Panc1 (cell line): ENCODE measurements at regions not wholly inside any gene's neighbourhood (a gene's known extent, or its start where the extent isn't known, plus 50 kb on each side); places are given as distances from the start of the nearest gene placed in this dataset.

Experiments used
- ATAC-seq: fragments of 200-7000 bp; cut with Tn5 transposase; 2 replicates; pipeline ENCODE4 v1.9.1; 2020; ENCODE audit warnings: mild to moderate bottlenecking, moderate library complexity
- BruUV-seq: library from RNA; stranded (reverse); fragments of 400-500 nt; replicated peaks from 2 replicates; lab custom pipeline; 2021; lab: Mats Ljungman, UMichigan
- CTCF ChIA-PET: fragments of 300-600 bp; sonication (Branson Sonifier 250); formaldehyde crosslinking; loops from one replicate; lab custom pipeline; 2022; ENCODE audit warnings: antibody characterized with exemption; lab: Charles Lee
- POLR2A ChIA-PET: fragments of 300-600 bp; sonication (Branson Sonifier 250); formaldehyde crosslinking; loops from one replicate; lab custom pipeline; 2022; ENCODE audit warnings: antibody characterized with exemption; lab: Charles Lee
- DNase-seq: peaks from one replicate; pipeline ENCODE4 v3.0.0-alpha.2; 2010; ENCODE audit warnings: low read depth, low spot score
- H3K27ac ChIP-seq: 2 replicates; pipeline ENCODE4 v1.5.1; 2011; ENCODE audit warnings: mild to moderate bottlenecking, low read length, inconsistent platforms
- H3K27me3 ChIP-seq: fragments of 200-500 bp; sonication (Bioruptor generic); 2 replicates; pipeline ENCODE4 v1.6.0; 2014; ENCODE audit warnings: low read length, inconsistent platforms; ENCODE audit not compliant: control insufficient read depth, insufficient read depth
- H3K36me3 ChIP-seq: fragments of 200-500 bp; sonication (Bioruptor generic); 2 replicates; pipeline ENCODE4 v1.5.1; 2014; ENCODE audit warnings: inconsistent platforms, mild to moderate bottlenecking, low read length, moderate library complexity; ENCODE audit not compliant: control insufficient read depth, insufficient read depth
- H3K4me1 ChIP-seq: 2 replicates; pipeline ENCODE4 v1.5.1; 2011; ENCODE audit warnings: inconsistent platforms, mild to moderate bottlenecking, low read length, moderate library complexity; ENCODE audit not compliant: control insufficient read depth, insufficient read depth
- H3K4me3 ChIP-seq, 2 experiments: 2 replicates each; pipeline ENCODE4 v1.5.1; 2011 to 2012; ENCODE audit warnings: low read depth in 2 of 2, low read length in 2 of 2, mild to moderate bottlenecking in 2 of 2, inconsistent platforms in 1 of 2, moderate library complexity in 1 of 2
- H3K9me3 ChIP-seq: fragments of 200-500 bp; sonication (Bioruptor generic); 2 replicates; pipeline ENCODE4 v1.5.1; 2014; ENCODE audit warnings: low read depth, mild to moderate bottlenecking, inconsistent platforms, low read length, moderate library complexity; ENCODE audit not compliant: control insufficient read depth, insufficient read depth
- CTCF ChIP-seq: fragments of 450-650 bp; IDR thresholded peaks from 2 replicates; pipeline ENCODE4 v1.5.1; 2017; ENCODE audit warnings: mild to moderate bottlenecking
- POLR2AphosphoS5 ChIP-seq: IDR thresholded peaks from 2 replicates; pipeline ENCODE4 v1.6.1; 2012; ENCODE audit warnings: mild to moderate bottlenecking, low read depth, low read length, moderate library complexity
- REST ChIP-seq, 2 experiments: IDR thresholded peaks; 2 replicates each; pipeline ENCODE4 v1.6.1; 2011 to 2012; ENCODE audit warnings: low read depth in 2 of 2, control low read depth in 1 of 2, low read length in 1 of 2, mild to moderate bottlenecking in 1 of 2, moderate library complexity in 1 of 2; ENCODE audit not compliant: insufficient read depth in 1 of 2
- SIN3A ChIP-seq: IDR thresholded peaks from 2 replicates; pipeline ENCODE4 v1.6.1; 2012; ENCODE audit warnings: low read depth, mild to moderate bottlenecking, low read length, moderate library complexity, borderline replicate concordance; ENCODE audit not compliant: insufficient read depth
- TCF7L2 ChIP-seq: IDR thresholded peaks from 2 replicates; pipeline ENCODE4 v1.6.1; 2011; ENCODE audit warnings: mild to moderate bottlenecking, low read depth, low read length, inconsistent platforms
- in situ Hi-C: cut with HindIII; loops from 2 replicates; pipeline ENCODE4 v1.10.0; 2016; ENCODE audit warnings: low sequenced_read_pairs, low pct_unique_long_range_greater_than_20kb
- intact Hi-C: fragments of 100-400 bp; cut with micrococcal nuclease; formaldehyde crosslinking; loops from one replicate; pipeline ENCODE4 v1.10.0; 2022; ENCODE audit not compliant: unreplicated experiment

GRCh38 chr22:22059291-22060002 is 76.9 kb upstream of the TOP3B start:
- no TSS peak for BruUV-seq
- no peak overlapping the region for H3K4me3 ChIP-seq
- ChIA-PET POLR2A (no interaction called here), CTCF (no interaction called here)
- H3K27ac ChIP-seq, result no peak overlapping the region
- no peak for TF ChIP-seq POLR2AphosphoS5
- TF ChIP-seq TCF7L2, result no peak
- no peak for TF ChIP-seq REST (IDR thresholded peaks at IDR 0.05; ENCODE audit: insufficient read depth in 1 of 2, low read depth in 2 of 2, low read length in 1 of 2)
- no peak for TF ChIP-seq SIN3A
- no peak for TF ChIP-seq CTCF
- no peak for ATAC-seq
- no peaks in the 10 kb centered on the region for H3K36me3 ChIP-seq
- DNase-seq, result no peak
- no peaks in the 10 kb centered on the region for H3K9me3 ChIP-seq
- intact Hi-C loops (no loop called here), in situ Hi-C loops (no loop called here)
- no peaks in the 10 kb centered on the region for H3K27me3 ChIP-seq
- no peaks in the 10 kb centered on the region for H3K4me1 ChIP-seq

GRCh38 chr22:22058633-22059290 is 76.2 kb upstream of the TOP3B start:
- Histone ChIP-seq H3K4me1 (no peaks in the 10 kb centered on the region), H3K36me3 (no peaks in the 10 kb centered on the region), H3K27ac (no peak overlapping the region), H3K27me3 (no peaks in the 10 kb centered on the region), H3K9me3 (no peaks in the 10 kb centered on the region), H3K4me3 (no peak overlapping the region)
- CTCF ChIA-PET, result no interaction called here
- intact Hi-C loops, result no loop called here
- POLR2A ChIA-PET, result no interaction called here
- TF ChIP-seq SIN3A, result no peak
- TF ChIP-seq CTCF, result no peak
- no peak for TF ChIP-seq POLR2AphosphoS5
- no peak for TF ChIP-seq TCF7L2
- no peak for TF ChIP-seq REST (IDR thresholded peaks at IDR 0.05; ENCODE audit: insufficient read depth in 1 of 2, low read depth in 2 of 2, low read length in 1 of 2)
- ATAC-seq, result no peak
- BruUV-seq, result no TSS peak
- in situ Hi-C loops, result no loop called here
- DNase-seq, result no peak
